Liver (tissue), 8 donors: ENCODE measurements at regions not wholly inside any gene's neighbourhood (a gene's known extent, or its start where the extent isn't known, plus 50 kb on each side); places are given as distances from the start of the nearest gene placed in this dataset.

ENCODE experiments used
- DNase-seq: peaks from one replicate; pipeline ENCODE4 v3.0.0-alpha.2; 2017; ENCODE audit warnings: low spot score
- H3K27ac ChIP-seq, 2 donors: one replicate each; pipeline ENCODE4 v1.7.0; 2013; ENCODE audit warnings: inconsistent platforms in 2 of 2, low read length in 2 of 2, control low read depth in 1 of 2, low read depth in 1 of 2, mild to moderate bottlenecking in 1 of 2
- H3K27me3 ChIP-seq, 4 donors: one replicate each; pipeline versions ENCODE4 v1.6.1 to v1.7.0; 2013; ENCODE audit warnings: low read length in 3 of 4, inconsistent platforms in 1 of 4, mild to moderate bottlenecking in 1 of 4, moderate library complexity in 1 of 4; ENCODE audit not compliant: control insufficient read depth in 4 of 4, insufficient read depth in 4 of 4
- H3K36me3 ChIP-seq, 4 donors: one replicate each; pipeline versions ENCODE4 v1.6.1 to v1.7.0; 2013; ENCODE audit warnings: low read length in 3 of 4, mild to moderate bottlenecking in 3 of 4, low read depth in 1 of 4, moderate library complexity in 1 of 4; ENCODE audit not compliant: control insufficient read depth in 4 of 4, insufficient read depth in 3 of 4
- H3K4me1 ChIP-seq, 4 donors: one replicate each; pipeline versions ENCODE4 v1.6.1 to v1.7.0; 2013; ENCODE audit warnings: low read length in 3 of 4, mild to moderate bottlenecking in 3 of 4, moderate library complexity in 1 of 4; ENCODE audit not compliant: control insufficient read depth in 4 of 4, insufficient read depth in 4 of 4
- H3K4me3 ChIP-seq, 3 donors: one replicate each; pipeline versions ENCODE4 v1.6.1 to v1.7.0; 2013; ENCODE audit warnings: low read length in 3 of 3, control low read depth in 1 of 3, low read depth in 1 of 3, mild to moderate bottlenecking in 1 of 3
- H3K9ac ChIP-seq, 2 donors: one replicate each; pipeline ENCODE4 v1.7.0; 2013; ENCODE audit warnings: low read length in 2 of 2, mild to moderate bottlenecking in 2 of 2, moderate library complexity in 2 of 2, control low read depth in 1 of 2, low read depth in 1 of 2
- H3K9me3 ChIP-seq, 4 donors: one replicate each; pipeline versions ENCODE4 v1.6.1 to v1.7.0; 2013; ENCODE audit warnings: low read length in 3 of 4; ENCODE audit not compliant: control insufficient read depth in 4 of 4
- EGR1 ChIP-seq, 2 donors: IDR thresholded peaks; 2 replicates each; pipeline ENCODE4 v1.6.1; 2016 to 2018; ENCODE audit warnings: antibody characterized with exemption in 2 of 2, low read depth in 2 of 2
- FOXA2 ChIP-seq: IDR thresholded peaks from 2 replicates; pipeline ENCODE4 v1.6.1; 2016; ENCODE audit warnings: antibody characterized with exemption
- GABPA ChIP-seq, 2 donors: IDR thresholded peaks in 1 of 2; conservative IDR thresholded peaks in 1 of 2; 2 replicates each; pipeline ENCODE4 v1.6.1; 2016; ENCODE audit warnings: antibody characterized with exemption in 2 of 2, mild to moderate bottlenecking in 1 of 2, moderate library complexity in 1 of 2
- HNF4A ChIP-seq, 2 donors: conservative IDR thresholded peaks; 2 replicates each; pipeline ENCODE4 v1.6.1; 2016; ENCODE audit warnings: antibody characterized with exemption in 2 of 2, mild to moderate bottlenecking in 2 of 2
- NR2F2 ChIP-seq: IDR thresholded peaks from 2 replicates; pipeline ENCODE4 v1.6.1; 2016; ENCODE audit warnings: antibody characterized with exemption
- RAD21 ChIP-seq, 2 donors: IDR thresholded peaks; 2 replicates each; pipeline ENCODE4 v1.6.1; 2016; ENCODE audit warnings: antibody characterized with exemption in 2 of 2, mild to moderate bottlenecking in 2 of 2
- RXRA ChIP-seq, 2 donors: IDR thresholded peaks; 2 replicates each; pipeline ENCODE4 v1.6.1; 2017 to 2018; ENCODE audit warnings: antibody characterized with exemption in 2 of 2, mild to moderate bottlenecking in 1 of 2
- SP1 ChIP-seq: IDR thresholded peaks from 2 replicates; pipeline ENCODE4 v1.6.1; 2018; ENCODE audit warnings: antibody characterized with exemption, mild to moderate bottlenecking
- TAF1 ChIP-seq: conservative IDR thresholded peaks from 2 replicates; pipeline ENCODE4 v1.6.1; 2016; ENCODE audit warnings: antibody characterized with exemption, mild to moderate bottlenecking
- YY1 ChIP-seq: IDR thresholded peaks from 2 replicates; pipeline ENCODE4 v1.6.1; 2016; ENCODE audit warnings: antibody characterized with exemption, mild to moderate bottlenecking
- WGBS: extraction: QIAGEN DNeasy Blood & Tissue Kit; methylation state at CpG from one replicate; pipeline ENCODE4 v1.1.7; 2013; 5-methylcytosine and 5-hydroxymethylcytosine counted together
- TF ChIP-seq, protein P1 (sequence below): IDR thresholded peaks from 2 replicates; pipeline ENCODE4 v1.6.1; 2016; ENCODE audit warnings: antibody characterized with exemption
- TF ChIP-seq, protein P2 (sequence below): IDR thresholded peaks from 2 replicates; pipeline ENCODE4 v1.6.1; 2016; ENCODE audit warnings: antibody characterized with exemption
- TF ChIP-seq, protein P3 (sequence below): IDR thresholded peaks from 2 replicates; pipeline ENCODE4 v1.6.1; 2016; ENCODE audit warnings: antibody characterized with exemption, mild to moderate bottlenecking
- TF ChIP-seq, protein P4 (sequence below): IDR thresholded peaks from 2 replicates; pipeline ENCODE4 v1.6.1; 2016; ENCODE audit warnings: antibody characterized with exemption
- TF ChIP-seq, protein P5 (sequence below): fragments of 150-350 bp; IDR thresholded peaks from 2 replicates; pipeline ENCODE4 v1.5.1; 2017; ENCODE audit warnings: improper control_type of control experiment, low read depth, low read length; ENCODE audit not compliant: missing input control
- donor health status: healthy.
- donor health status: healthy.
- donor health status: healthy.
- donor health status: healthy.
- donor health status: healthy.

DNA sequence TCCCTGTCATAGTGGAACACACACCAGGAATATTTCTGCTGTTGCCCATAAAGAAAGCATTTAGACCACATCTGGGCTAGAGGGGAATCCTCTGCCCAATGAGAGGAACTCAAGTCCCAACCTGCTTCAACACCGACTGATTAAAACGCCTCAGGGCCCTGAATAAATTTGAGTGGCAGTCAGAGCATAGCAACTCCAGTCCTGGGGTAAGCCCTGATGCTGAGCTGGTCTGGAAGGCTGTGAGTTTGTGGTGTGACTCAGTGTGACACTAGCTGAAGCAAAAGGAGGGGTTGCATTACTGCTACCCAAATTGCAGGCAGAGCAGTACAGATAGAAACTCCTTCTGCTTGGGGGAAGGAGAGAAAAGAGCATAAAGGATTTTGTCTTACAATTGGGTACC, 148.3 kb downstream of the PRDM9 start (continued):
- TF ChIP-seq, protein P1, sequence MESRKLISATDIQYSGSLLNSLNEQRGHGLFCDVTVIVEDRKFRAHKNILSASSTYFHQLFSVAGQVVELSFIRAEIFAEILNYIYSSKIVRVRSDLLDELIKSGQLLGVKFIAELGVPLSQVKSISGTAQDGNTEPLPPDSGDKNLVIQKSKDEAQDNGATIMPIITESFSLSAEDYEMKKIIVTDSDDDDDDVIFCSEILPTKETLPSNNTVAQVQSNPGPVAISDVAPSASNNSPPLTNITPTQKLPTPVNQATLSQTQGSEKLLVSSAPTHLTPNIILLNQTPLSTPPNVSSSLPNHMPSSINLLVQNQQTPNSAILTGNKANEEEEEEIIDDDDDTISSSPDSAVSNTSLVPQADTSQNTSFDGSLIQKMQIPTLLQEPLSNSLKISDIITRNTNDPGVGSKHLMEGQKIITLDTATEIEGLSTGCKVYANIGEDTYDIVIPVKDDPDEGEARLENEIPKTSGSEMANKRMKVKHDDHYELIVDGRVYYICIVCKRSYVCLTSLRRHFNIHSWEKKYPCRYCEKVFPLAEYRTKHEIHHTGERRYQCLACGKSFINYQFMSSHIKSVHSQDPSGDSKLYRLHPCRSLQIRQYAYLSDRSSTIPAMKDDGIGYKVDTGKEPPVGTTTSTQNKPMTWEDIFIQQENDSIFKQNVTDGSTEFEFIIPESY, result no peak
- TF ChIP-seq NR2F2, result no peak
- no peak for TF ChIP-seq EGR1 (IDR thresholded peaks at IDR 0.05; ENCODE audit: low read depth in 2 of 2)
- no peak for TF ChIP-seq FOXA2
- TF ChIP-seq SP1, result no peak

DNA sequence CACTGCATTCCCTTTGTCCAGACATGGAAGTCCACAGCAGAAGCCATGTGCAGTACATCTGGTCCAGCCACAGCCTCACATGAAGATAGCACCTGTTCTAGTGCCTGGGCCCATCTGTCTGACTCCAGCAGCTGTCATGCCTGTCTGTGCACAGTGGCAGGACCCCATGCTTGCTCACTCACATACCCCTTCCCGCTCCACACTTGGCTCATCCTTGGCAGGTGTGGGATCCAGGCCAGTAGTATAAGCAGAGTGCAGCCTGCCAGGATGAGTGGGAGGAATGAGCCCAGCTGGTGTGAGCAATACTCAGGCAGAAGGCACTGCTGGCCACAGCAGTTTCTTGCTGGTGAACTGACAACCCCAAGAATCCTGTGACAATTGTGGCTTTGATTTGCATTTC, 168.0 kb downstream of the PRDM9 start:
- 84% methylated on average over 1 of the region's 1 CpG for WGBS
- Histone ChIP-seq H3K9me3 (peaks cover 0 to 3% (median 0%) of the 10 kb centered on the region in 4 donors), H3K4me1 (no peaks in the 10 kb centered on the region), H3K4me3 (no peak overlapping the region), H3K36me3 (no peaks in the 10 kb centered on the region), H3K9ac (no peak overlapping the region), H3K27me3 (no peaks in the 10 kb centered on the region), H3K27ac (no peak overlapping the region)
- TF ChIP-seq GABPA (IDR thresholded peaks at IDR 0.05 in 1 of 2, conservative IDR thresholded peaks at IDR 0.05 in 1 of 2) (no peak), YY1 (no peak), FOXA2 (no peak), TAF1 (no peak), RXRA (IDR thresholded peaks at IDR 0.05) (no peak), SP1 (no peak)
- TF ChIP-seq, protein P2, sequence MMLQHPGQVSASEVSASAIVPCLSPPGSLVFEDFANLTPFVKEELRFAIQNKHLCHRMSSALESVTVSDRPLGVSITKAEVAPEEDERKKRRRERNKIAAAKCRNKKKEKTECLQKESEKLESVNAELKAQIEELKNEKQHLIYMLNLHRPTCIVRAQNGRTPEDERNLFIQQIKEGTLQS, result no peak
- TF ChIP-seq, protein P3, sequence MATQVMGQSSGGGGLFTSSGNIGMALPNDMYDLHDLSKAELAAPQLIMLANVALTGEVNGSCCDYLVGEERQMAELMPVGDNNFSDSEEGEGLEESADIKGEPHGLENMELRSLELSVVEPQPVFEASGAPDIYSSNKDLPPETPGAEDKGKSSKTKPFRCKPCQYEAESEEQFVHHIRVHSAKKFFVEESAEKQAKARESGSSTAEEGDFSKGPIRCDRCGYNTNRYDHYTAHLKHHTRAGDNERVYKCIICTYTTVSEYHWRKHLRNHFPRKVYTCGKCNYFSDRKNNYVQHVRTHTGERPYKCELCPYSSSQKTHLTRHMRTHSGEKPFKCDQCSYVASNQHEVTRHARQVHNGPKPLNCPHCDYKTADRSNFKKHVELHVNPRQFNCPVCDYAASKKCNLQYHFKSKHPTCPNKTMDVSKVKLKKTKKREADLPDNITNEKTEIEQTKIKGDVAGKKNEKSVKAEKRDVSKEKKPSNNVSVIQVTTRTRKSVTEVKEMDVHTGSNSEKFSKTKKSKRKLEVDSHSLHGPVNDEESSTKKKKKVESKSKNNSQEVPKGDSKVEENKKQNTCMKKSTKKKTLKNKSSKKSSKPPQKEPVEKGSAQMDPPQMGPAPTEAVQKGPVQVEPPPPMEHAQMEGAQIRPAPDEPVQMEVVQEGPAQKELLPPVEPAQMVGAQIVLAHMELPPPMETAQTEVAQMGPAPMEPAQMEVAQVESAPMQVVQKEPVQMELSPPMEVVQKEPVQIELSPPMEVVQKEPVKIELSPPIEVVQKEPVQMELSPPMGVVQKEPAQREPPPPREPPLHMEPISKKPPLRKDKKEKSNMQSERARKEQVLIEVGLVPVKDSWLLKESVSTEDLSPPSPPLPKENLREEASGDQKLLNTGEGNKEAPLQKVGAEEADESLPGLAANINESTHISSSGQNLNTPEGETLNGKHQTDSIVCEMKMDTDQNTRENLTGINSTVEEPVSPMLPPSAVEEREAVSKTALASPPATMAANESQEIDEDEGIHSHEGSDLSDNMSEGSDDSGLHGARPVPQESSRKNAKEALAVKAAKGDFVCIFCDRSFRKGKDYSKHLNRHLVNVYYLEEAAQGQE, result no peak
- no peak for DNase-seq

DNA sequence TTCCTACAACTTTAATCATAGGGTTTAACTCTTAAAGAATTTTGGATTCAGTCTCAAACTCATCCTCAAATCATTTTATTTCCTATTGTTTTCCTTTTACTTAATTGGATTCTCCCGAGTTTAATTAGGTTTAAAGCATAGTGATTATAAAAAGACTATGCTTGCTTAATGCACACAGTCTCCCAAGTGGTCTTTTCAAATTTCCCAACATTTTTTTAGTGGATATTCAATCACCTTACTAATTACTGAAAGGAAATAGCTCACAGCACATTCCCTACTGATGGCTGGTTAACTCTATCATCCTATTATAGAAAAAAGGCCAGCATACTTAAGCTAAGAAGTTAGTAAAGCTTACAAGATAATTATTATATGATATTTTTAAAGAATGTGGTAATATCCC, 170.6 kb downstream of the PRDM9 start:
- H3K27me3 ChIP-seq, result no peaks in the 10 kb centered on the region
- no peaks in the 10 kb centered on the region for H3K36me3 ChIP-seq
- peaks cover 0 to 3% (median 0%) of the 10 kb centered on the region in 4 donors for H3K9me3 ChIP-seq
- WGBS, result 69% methylated on average over 1 of the region's 1 CpG
- H3K4me3 ChIP-seq, result no peak overlapping the region
- no peaks in the 10 kb centered on the region for H3K4me1 ChIP-seq
- DNase-seq, result no peak
- H3K9ac ChIP-seq, result no peak overlapping the region
- H3K27ac ChIP-seq, result no peak overlapping the region
- TF ChIP-seq RAD21 (IDR thresholded peaks at IDR 0.05), result no peak
- TF ChIP-seq FOXA2, result no peak
- TF ChIP-seq TAF1, result no peak
- TF ChIP-seq, protein P2, result no peak
- TF ChIP-seq GABPA (IDR thresholded peaks at IDR 0.05 in 1 of 2, conservative IDR thresholded peaks at IDR 0.05 in 1 of 2), result no peak
- no peak for TF ChIP-seq EGR1 (IDR thresholded peaks at IDR 0.05; ENCODE audit: low read depth in 2 of 2)
- TF ChIP-seq HNF4A (conservative IDR thresholded peaks at IDR 0.05), result no peak
- TF ChIP-seq, protein P3, result no peak
- no peak for TF ChIP-seq RXRA (IDR thresholded peaks at IDR 0.05)
- TF ChIP-seq NR2F2, result no peak
- TF ChIP-seq, protein P4, sequence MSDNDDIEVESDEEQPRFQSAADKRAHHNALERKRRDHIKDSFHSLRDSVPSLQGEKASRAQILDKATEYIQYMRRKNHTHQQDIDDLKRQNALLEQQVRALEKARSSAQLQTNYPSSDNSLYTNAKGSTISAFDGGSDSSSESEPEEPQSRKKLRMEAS, result no peak
- TF ChIP-seq, protein P5, sequence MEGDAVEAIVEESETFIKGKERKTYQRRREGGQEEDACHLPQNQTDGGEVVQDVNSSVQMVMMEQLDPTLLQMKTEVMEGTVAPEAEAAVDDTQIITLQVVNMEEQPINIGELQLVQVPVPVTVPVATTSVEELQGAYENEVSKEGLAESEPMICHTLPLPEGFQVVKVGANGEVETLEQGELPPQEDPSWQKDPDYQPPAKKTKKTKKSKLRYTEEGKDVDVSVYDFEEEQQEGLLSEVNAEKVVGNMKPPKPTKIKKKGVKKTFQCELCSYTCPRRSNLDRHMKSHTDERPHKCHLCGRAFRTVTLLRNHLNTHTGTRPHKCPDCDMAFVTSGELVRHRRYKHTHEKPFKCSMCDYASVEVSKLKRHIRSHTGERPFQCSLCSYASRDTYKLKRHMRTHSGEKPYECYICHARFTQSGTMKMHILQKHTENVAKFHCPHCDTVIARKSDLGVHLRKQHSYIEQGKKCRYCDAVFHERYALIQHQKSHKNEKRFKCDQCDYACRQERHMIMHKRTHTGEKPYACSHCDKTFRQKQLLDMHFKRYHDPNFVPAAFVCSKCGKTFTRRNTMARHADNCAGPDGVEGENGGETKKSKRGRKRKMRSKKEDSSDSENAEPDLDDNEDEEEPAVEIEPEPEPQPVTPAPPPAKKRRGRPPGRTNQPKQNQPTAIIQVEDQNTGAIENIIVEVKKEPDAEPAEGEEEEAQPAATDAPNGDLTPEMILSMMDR, result no peak
